GM12878 (cell line): ENCODE measurements at regions not wholly inside any gene's neighbourhood (a gene's known extent, or its start where the extent isn't known, plus 50 kb on each side); places are given as distances from the start of the nearest gene placed in this dataset.
"Not testable (repeated sequence)": the region's sequence is repeated elsewhere in the genome, so short reads cannot be mapped to it uniquely, and the experiment has no call there.

ENCODE experiments used
- CBX5 ChIP-seq: sonication (generic); IDR thresholded peaks from 2 replicates; pipeline ENCODE4 v1.6.1; 2016; ENCODE audit warnings: low read depth, moderate library complexity, mild to moderate bottlenecking, inconsistent platforms
- CREB1 ChIP-seq: IDR thresholded peaks from 2 replicates; pipeline ENCODE4 v1.6.1; 2012; ENCODE audit warnings: low read depth, mild to moderate bottlenecking, inconsistent platforms
- ESRRA ChIP-seq: IDR thresholded peaks from 2 replicates; pipeline ENCODE4 v1.6.1; 2012; ENCODE audit warnings: mild to moderate bottlenecking, low read length, improper control_type of control experiment
- EZH2 ChIP-seq: IDR thresholded peaks from 2 replicates; pipeline ENCODE4 v1.6.1; 2012; ENCODE audit warnings: low read depth, mild to moderate bottlenecking, control low read depth, inconsistent platforms, low read length, borderline replicate concordance; ENCODE audit not compliant: control insufficient read depth
- POLR2A ChIP-seq: IDR thresholded peaks from 2 replicates; pipeline ENCODE4 v1.6.1; 2011; ENCODE audit warnings: low read depth, mild to moderate bottlenecking, low read length
- TF ChIP-seq, protein P1 (sequence below): IDR thresholded peaks from 2 replicates; pipeline ENCODE4 v1.6.1; 2011; ENCODE audit warnings: mild to moderate bottlenecking, low read depth, low read length, moderate library complexity; ENCODE audit not compliant: insufficient replicate concordance

- TF ChIP-seq ESRRA, CBX5, CREB1, EZH2, POLR2A: not testable (repeated sequence)
- TF ChIP-seq, protein P1, sequence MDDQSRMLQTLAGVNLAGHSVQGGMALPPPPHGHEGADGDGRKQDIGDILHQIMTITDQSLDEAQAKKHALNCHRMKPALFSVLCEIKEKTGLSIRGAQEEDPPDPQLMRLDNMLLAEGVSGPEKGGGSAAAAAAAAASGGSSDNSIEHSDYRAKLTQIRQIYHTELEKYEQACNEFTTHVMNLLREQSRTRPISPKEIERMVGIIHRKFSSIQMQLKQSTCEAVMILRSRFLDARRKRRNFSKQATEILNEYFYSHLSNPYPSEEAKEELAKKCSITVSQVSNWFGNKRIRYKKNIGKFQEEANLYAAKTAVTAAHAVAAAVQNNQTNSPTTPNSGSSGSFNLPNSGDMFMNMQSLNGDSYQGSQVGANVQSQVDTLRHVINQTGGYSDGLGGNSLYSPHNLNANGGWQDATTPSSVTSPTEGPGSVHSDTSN = not testable (repeated sequence)
Measured at GRCh38 chr14:105641951-105642350, 115.6 kb downstream of the TMEM121 start.
